ENCODE measurements at regions not wholly inside any gene's neighbourhood (a gene's known extent, or its start where the extent isn't known, plus 50 kb on each side); places are given as distances from the start of the nearest gene placed in this dataset.

DNA sequence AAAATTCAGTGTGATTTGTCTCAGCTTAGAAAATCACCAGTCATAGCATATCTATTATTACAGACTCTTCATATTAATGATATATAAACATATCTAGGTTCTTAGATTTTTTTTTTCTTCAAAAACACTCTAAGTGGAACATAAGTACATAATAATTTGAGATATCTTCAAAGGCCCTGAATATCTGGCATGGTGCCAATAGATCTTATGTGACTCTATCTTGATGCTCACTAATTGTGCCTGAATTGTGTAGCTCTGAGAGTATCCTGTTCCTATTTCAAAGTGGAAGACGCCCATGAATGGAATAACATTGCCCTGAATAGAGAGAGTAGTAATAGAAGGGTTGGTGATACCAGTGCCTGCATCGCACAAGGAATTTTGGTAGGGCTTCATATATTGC, 1312.7 kb upstream of the USP15 start:
- no peak for DNase-seq

DNA sequence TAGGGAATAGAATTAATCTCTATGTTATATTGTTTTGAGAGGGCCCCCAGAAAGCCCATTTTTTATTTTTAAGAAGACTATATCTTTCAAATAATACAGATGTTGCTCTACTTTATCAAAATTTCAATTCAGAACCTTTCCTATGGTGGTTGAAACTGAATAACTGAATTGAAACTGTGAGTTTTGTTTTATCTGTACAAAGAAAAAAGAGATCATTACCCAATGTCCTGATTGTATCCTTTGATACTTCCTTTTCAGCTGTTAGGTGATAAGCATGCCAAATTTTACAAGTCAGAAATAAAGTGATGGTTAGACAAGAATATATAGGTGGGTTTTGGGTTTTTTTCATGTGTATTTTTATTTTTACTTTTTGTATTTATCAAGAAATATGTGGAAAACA, 1293.1 kb upstream of the USP15 start:
- no peak for DNase-seq

DNA sequence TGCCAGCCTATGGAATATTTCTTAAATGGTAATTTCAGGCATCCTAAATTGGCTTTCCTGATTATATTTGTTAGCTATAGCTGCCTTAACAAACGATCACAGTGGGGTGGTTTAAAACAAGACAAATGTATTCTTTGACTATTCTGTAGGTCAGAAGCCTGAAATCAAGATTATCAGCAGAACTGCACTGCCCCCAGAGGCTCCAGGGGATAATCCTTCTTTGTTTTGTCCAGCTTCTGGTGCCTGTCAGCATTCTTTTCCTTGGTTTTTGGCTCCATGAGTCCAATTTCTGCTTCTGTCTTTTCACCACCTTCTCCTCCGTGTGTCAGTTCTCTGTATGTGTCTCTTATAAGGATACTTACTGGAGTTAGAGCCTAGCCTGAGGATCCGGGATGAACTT, 1282.2 kb upstream of the USP15 start:
- no peak for DNase-seq

DNA sequence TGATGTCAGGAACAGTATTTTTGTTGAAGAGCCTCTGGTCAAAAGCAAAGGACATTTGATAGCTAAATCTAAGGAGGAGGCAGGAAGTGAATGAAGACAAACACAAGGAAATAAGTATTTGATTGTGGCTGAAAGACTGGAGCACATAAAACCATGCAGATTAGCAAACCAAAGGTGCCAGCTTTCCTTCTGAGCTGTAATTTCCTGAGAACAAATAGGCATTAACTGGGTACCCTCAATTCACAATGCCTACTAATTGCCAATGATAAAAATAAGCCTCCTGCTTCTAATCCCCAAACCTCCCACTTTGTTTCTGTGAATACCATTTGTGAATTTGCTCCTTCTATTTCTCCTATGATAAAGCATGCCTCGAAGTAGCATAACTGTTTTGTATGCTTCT, 1279.6 kb upstream of the USP15 start:
- DNase-seq: no peak

DNA sequence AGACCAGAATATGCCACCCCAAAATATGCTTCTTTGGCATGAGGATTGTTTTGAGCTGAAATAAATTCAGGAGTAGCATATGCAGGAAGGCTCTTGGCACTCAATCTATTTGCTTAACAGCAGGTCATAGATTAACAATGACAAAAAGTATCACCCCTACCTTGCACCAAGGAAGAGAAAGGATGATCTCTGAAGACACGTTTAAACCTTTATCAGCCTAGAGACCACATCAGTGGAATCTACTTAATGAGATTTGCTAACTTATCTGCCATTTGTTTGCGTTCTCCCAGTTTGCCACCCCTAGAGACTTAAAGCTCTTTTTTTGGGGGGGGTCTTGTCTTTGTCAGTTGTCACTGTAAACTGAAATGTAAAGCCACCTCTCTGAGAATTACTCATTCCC, 1278.7 kb upstream of the USP15 start:
- DNase-seq: no peak

DNA sequence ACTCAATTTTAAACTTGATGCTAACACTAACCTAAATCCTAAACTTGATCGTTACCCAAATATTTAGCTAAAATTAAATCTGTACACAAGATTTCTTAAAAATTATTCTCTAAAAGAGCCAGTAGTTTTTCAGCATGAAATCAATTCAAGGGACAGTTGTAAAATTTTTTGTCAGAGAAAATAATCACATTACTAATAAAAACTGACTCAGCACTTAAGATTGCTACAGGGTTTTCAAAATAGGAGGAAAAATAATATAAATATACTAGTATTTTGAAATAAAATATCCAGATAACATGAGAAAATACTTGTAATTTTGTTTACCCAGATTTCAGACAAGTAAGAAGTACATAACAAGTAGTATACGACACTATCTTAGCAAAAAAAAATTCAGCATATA, 1268.1 kb upstream of the USP15 start:
- DNase-seq: no peak

DNA sequence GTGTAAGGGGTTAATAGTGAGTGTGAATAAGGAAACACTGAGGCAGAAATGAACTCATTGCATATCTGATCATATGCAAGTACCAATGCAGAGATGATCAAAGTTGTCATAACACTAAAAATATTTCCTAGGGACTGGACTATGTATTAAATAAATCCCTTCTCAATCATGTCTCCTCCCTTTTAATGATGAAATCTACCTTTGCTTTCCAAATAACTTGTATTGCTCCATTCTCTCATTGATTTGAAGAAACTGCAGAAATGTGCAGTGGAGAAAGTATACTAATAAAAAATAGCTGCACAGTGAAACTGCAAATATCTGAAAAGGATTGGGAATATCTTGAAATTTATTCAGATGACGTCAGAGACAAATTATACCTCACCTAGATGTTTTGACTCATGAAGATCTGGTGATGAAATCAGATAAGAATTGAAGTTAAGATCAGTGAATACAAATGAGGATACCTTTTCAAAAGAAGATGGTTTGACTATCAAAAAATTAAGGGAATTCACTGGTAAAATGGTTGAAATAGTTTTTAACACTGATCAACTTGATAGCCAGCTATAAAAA, 1264.9 kb upstream of the USP15 start:
- no peak for DNase-seq

DNA sequence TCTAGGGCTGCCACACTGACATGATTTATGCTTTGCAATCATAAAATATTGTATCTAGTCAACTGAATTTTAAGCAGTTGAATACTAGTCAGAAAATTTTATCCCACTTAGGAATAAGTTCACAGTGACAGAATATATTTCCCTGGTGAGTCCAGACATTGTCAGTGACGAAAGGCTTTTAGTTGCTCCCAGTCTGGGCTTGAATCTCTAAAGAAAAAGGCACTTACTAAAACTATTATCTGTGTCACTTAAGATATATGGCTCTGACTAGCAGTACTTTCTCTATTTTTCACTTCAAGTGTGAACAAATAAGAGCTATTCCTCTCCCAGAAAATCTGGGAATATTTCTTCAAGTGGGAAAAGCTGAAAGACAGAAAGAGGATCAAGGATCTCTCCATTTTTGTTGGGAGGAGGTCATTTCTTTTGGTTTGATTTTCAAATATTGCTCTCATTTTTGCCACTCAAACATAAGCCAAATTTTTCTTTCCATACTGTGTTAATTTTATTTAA, 1262.3 kb upstream of the USP15 start:
- DNase-seq: no peak

DNA sequence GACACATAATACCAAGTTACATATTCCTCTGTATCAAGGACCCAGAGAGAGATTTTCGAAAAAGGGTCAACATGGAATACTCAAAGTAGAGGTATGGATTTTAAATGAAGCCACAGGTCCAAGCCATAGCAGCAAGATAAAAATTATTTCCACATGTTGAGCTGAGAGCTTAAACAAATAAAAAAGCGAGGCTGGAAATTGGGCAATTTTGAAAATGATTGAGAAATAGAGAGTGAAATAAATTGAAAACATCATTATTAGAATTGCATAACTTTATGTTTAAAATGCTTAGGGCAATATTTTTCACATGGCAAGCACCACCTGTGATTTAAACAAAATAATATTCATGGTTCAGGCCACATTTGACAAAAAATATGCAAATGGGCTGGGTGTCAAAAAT, 1251.0 kb upstream of the USP15 start:
- no peak for DNase-seq

DNA sequence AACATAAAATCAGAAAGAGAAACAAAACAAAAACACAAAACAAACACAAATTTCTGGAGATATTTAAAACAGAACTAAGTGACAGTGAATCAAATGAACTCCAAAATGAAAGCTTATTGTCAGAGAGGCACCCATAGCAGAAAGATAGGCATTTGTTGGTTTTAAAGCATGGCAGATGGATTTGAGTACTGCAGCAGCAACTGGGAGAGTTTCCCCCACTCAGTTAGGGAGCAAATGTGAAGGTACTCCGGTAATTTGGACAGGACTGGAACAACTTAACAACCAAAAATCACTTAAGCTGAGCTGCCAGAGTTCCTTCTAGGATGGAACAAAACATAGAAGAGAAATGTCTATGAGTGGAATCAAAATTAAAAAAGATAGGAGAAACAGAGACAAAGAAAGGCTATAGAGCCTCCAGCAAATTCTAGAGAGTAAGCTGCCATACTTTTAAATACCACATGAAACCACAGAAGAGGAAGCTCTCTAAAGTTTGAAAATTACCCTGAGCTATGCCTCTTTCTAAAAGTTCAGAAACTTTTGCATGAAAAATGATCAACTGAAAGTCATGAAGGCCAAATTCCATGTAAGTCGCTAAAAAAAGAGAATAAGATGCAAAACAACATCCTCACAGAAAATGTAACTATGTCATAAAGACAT, 1248.3 kb upstream of the USP15 start:
- no peak for DNase-seq

DNA sequence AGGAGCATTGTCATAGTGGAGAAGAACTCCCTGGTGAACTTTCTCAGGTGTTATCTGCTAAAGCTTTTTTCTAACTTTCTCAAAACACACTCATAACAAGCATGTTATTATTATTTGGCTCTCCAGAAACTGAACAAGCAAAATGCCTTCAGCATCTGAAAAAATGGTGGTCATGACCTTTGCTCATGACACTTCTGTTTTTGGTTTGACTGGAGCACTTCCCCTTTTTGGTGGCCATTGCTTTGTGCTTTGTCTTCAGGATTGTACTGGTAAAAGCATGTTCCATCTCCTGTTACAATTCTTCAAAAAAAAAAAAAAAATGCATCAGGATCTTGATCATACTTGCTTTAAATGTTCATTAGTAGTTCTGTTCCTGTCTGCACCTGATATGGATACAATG, 1241.6 kb upstream of the USP15 start:
- DNase-seq: no peak

DNA sequence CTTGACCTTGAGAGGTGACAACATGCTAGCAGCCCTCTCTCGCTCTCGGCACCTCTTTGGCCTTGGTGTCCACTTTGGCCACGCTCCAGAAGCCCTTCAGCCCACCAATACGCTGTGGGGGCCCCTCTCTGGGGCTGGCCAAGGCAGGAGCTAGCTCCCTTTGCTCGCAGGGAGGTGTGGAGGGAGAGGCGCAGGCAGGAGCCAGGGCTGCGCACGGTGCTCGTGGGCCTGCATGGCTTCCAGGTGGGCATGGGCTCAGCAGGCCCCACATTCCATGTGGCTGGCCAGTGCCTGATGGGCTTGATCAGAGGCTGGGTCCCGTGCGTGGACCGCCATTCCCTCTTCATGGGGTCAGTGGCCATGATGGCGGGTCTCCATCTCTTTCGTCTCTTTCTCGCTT, 1237.0 kb upstream of the USP15 start:
- DNase-seq: no peak

DNA sequence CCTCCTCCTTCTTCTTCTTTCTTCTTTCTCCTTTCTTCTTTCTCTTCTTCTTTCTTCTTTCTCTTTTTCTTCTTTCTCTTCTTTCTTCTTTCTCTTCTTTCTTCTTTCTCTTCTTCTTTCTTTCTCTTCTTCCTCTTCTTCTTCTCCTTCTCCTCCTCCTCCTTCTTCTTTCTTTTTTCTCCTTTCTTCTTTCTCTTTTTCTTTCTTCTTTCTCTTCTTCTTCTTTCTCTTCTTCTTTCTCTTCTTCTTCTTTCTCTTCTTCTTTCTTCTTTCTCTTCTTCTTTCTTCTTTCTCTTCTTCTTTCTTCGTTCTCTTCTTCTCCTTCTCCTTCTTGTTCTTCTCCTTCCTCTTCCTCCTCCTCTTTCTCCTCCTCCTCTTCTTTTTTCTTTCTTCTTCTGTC, 1230.7 kb upstream of the USP15 start:
- no peak for DNase-seq

DNA sequence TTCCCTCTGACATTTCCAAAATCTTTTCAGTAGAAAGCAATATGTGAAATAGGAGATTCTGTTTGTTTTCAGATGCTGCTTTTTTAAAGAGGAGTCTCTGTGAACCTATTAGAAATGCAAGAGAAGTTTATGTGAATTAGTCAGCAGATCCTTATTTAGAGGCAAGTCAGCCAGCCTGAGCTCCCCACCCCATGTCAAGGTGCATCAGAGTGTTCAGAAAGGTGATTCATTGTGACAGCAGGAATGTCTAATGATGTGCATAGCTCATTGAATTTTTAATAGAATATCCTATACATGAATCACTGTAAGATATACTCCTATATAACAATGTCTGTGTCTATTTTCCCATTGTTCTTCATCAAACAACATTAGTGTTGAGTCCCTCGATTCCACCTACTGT, 1222.4 kb upstream of the USP15 start:
- no peak for DNase-seq

DNA sequence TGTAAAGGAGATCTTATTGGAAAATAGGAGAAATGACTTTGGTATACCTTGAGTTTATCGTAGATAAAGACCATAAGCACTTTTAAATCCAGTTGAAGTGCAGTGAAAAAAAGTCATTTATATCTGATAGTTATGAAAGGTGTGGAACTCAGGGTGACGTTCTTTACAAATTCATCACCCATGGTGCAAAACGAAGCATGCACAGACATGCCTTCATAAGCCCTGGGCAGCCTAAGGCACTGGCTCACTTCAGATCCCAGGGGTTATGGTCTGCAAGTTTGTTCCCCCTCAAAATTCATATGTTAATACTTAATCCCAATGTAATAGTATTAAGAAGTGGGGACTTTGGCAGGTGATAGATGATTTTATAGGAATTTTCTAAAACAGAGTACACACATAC, 1216.4 kb upstream of the USP15 start:
- DNase-seq: no peak

DNA sequence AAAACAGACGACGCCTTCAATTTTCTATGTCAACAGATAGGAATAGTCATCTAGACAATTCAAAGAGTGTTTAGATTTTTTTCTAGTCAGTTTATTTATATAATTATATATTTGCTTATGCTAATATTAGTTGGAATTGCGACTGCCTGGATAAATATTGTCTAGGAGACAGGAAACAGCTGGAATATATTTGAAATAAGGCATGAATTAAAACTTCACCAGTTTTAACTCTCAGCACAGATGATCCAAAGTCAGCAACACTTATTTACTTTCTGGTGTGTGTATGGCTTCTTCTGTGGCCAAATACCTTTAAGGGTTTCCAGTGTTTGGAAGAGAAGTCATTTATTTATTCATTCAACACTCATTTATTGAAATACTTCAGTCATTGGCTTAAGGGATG, 1215.4 kb upstream of the USP15 start:
- no peak for DNase-seq

DNA sequence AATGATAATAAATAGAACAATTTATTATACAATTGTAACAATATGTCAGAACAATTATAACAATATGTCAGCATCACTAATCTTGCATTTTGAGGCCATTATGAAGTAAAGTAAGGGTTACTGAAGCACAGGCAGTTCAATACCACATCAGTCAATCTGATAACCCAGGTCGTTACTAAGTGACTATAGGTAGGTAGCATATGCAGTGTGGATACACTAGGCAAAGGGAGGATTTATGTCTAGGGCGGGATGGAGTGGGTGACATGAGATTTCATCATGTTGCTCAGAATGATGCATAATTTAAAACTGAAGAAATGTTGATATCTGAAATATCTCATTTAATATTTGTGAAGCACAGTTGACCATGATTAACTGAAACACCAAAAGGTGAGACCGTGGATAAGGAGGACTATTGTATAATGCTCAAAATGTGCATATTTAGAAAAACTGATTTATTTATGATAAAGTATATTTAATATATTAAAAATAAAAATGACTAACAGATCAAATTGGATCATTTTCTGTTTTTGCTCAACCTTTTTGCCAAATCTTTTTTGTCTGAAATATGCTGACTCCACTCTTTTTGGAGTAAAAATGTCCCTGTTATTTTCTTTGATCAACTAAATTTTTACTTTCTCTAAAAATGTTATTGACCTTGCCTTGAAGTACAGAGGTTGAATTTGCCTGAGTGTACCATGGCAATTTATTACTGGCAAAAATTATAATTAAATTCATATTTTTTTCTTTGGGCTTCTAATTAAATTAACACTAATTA, 1189.4 kb upstream of the USP15 start:
- DNase-seq: no peak

DNA sequence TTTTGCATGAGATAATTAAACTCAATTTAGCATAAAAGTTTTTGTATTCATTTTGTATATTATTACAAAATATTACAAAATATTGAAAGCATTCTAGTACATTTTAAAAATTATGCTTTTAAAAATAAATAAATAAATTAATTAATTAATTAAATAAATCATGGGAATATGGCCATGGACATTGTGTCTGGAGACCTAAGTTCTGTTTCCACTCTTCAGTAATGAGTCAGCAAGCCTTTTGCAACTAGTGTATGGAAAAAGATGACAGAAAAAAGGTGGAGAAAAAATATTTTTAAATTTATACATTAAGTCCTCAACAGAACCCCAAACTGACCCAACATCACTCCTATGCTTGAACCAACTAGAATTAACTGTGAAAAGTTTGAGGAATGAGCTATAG, 1187.5 kb upstream of the USP15 start:
- no peak for DNase-seq

DNA sequence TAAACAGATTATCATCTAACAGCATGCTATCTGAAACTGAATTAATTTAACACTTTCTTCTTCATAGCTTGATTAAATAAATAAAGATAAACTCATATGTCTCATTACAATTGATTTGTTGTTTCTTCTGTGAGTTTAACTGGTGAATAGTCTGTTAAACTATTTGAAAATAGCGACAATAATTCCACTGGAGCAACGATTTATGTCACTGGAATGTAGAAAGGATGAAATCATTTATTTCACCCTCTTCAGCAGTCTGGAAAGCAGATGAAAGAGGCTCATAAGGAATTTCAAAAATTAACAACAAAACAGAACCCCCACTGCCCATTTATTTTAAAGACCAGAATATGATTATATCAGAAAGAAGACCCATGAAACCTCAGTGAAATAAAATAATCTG, 1165.1 kb upstream of the USP15 start:
- no peak for DNase-seq

DNA sequence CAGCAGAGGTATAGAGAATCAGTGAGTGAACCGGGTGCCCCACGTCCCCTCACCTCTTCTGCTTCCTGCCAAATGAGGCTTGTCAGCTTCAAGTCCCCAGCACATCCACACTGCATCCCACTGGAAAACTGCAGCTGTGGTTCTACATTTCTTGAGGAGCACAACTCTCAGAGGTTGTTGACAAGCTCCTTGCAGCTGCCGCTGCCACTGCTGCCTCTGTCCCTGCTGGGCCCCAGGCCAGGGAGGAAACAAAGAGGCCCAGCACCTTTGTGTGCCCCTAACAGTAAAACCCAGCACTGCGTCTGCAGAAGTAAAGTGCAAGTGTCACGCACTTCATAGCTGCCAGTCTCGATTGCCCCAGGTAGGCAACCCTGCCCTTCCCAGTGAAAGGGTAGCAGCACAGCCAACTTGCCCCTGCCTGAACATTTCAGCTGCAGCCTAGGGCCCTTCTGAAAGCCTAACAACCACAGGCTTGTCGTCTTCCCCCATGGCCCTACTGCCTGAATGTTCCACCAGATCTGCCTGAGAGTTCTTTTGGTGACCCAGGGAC, 1162.1 kb upstream of the USP15 start:
- no peak for DNase-seq

DNA sequence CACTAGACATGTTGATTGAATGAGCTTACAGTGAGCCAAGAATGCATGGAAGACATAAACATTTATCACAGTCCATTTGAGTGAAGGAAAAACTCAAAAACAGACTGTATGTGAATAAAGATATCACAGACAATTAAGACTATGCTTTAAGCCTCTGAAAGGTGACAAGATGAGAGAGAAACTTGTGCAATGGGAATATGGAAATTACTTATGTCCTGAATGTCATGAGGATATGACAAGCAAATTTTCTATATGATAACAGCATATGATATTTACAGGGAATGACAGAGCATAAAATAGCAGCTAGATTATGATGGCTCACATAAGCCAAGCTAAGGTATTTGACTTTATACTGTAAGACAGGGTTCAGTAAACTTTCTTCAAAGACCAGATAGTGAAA, 1153.1 kb upstream of the USP15 start:
- no peak for DNase-seq

DNA sequence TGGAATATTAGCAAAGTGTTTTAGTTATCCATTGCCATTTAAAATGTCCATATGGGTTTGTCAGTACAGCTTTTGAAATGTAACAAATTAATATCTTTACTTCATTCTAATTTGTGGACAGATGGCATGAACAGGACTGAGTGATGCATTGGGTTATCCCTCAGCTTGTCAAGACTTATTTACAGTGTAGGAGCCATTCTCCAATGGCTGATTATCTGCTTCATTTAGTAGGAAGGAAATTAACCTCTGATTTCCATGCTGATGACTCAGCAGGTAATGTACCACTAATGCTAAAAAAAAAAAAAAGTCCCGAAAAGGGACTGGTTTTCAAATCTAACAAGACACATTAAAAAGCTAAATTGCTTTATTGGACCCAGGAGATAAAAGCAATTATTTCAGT, 1149.0 kb upstream of the USP15 start:
- no peak for DNase-seq

DNA sequence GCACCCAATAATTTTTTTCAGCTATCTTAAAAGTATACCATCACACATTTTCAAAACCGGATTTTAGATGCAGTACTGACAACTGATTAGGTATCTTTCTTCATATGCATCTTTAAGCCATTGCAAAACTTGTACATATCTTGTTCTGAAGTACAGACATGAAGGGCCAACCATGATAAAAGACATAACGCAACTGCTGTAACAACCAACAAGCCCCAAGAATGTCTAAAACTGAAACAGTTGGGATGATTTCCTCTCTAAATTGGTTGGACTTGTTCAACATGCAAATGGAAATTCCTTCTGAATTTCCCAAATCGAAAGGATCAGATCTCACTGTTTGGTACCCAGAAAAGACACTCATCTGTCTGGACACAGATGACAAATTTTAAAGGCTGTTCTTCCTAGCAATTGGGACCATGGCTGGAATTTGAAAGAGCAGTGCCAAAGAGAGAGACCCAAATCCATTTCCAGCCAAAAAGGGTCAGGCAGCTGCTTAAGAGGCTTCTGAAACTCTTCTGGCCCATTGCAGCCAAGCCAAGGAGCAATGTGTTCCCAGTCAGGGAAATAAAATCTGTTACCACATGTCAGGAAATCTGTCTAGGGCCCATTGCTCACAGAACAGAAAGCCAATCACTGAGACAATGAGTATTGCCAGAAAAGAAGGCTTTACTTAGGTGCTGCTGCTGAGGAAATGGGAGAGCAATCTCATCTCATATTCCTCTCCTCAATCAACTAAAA, 1122.4 kb upstream of the USP15 start:
- DNase-seq: no peak

DNA sequence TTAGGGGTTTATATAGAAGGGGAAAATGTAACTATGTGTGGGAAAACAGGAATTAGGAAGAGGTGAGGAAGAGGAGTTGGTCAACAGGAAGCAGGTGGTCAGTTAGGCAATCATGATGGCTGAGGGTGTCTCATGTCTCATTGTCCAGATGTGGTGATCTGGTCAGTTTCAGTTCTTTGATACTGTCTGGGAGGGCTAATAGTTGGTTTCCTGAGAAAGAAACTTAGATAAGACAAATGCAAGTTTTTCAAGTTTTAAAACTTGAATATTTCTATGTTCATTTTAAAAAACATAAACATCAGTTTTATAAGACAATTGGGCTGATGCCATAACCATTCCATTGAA, 1121.8 kb upstream of the USP15 start:
- DNase-seq: no peak

All from NCI-H1417 treated with DMSO at 0.1 percent for 48 hours (cell line).